ENCODE measurements at regions not wholly inside any gene's neighbourhood (a gene's known extent, or its start where the extent isn't known, plus 50 kb on each side); places are given as distances from the start of the nearest gene placed in this dataset.

- Histone ChIP-seq H3K36me3 (ENCODE audit: control insufficient read depth in 4 of 4, insufficient read depth in 4 of 4, low read length in 3 of 4) (no peaks in the 10 kb centered on the region), H3K27ac (ENCODE audit: insufficient read depth in 1 of 2, low read depth in 1 of 2, low read length in 2 of 2, poor library complexity in 1 of 2, severe bottlenecking in 2 of 2) (no peak overlapping the region), H3K27me3 (replicated peaks in 2 of 5; ENCODE audit: control insufficient read depth in 4 of 5, insufficient read depth in 5 of 5, low read length in 4 of 5) (no peaks in the 10 kb centered on the region), H3K4me1 (ENCODE audit: control extremely low read depth in 1 of 4, control insufficient read depth in 4 of 4, insufficient read depth in 4 of 4, low read length in 3 of 4) (no peaks in the 10 kb centered on the region), H3K4me3 (ENCODE audit: control insufficient read depth in 1 of 7, extremely low read depth in 1 of 7, insufficient read depth in 4 of 7, low read depth in 2 of 7, low read length in 6 of 7) (no peak overlapping the region), H3K9me3 (ENCODE audit: control extremely low read depth in 1 of 5, control insufficient read depth in 4 of 5, insufficient read depth in 2 of 5, low read depth in 1 of 5, low read length in 4 of 5) (peaks cover 0 to 7% (median 0%) of the 10 kb centered on the region in 5 experiments)
- WGBS (ENCODE audit: insufficient coverage), result 94% methylated on average over 5 of the region's 5 CpGs
- ChIA-PET POLR2A (no interaction called here), CTCF (no interaction called here)
- DNase-seq, result no peak
Observed at GRCh38 chr5:17832949-17833745, 198.9 kb downstream of the TAF11L14 start.

GRCh38 chr5:17837757-17838156 lies 203.5 kb downstream of the TAF11L14 start:
- H3K36me3 ChIP-seq (ENCODE audit: control insufficient read depth in 4 of 4, insufficient read depth in 4 of 4, low read length in 3 of 4), result no peaks in the 10 kb centered on the region
- no peak overlapping the region for H3K27ac ChIP-seq (ENCODE audit: insufficient read depth in 1 of 2, low read depth in 1 of 2, low read length in 2 of 2, poor library complexity in 1 of 2, severe bottlenecking in 2 of 2)
- ChIA-PET POLR2A (no interaction called here), CTCF (interaction anchor here (1.1 kb wide), 1 partner anchor 30 kb away, joined by 3 read pairs; no protein-coding TSS in a partner anchor)
- no peak overlapping the region for H3K4me3 ChIP-seq (ENCODE audit: control insufficient read depth in 1 of 7, extremely low read depth in 1 of 7, insufficient read depth in 4 of 7, low read depth in 2 of 7, low read length in 6 of 7)
- H3K27me3 ChIP-seq (replicated peaks in 2 of 5; ENCODE audit: control insufficient read depth in 4 of 5, insufficient read depth in 5 of 5, low read length in 4 of 5), result no peaks in the 10 kb centered on the region
- no peak for DNase-seq
- peaks cover 0 to 7% (median 0%) of the 10 kb centered on the region in 5 experiments for H3K9me3 ChIP-seq (ENCODE audit: control extremely low read depth in 1 of 5, control insufficient read depth in 4 of 5, insufficient read depth in 2 of 5, low read depth in 1 of 5, low read length in 4 of 5)
- 94% methylated on average over 2 of the region's 2 CpGs for WGBS (ENCODE audit: insufficient coverage)
- no peaks in the 10 kb centered on the region for H3K4me1 ChIP-seq (ENCODE audit: control extremely low read depth in 1 of 4, control insufficient read depth in 4 of 4, insufficient read depth in 4 of 4, low read length in 3 of 4)

GRCh38 chr5:17838469-17838868 lies 204.2 kb downstream of the TAF11L14 start:
- ChIA-PET POLR2A (no interaction called here), CTCF (no interaction called here)
- H3K36me3 ChIP-seq (ENCODE audit: control insufficient read depth in 4 of 4, insufficient read depth in 4 of 4, low read length in 3 of 4), result no peaks in the 10 kb centered on the region
- H3K9me3 ChIP-seq (ENCODE audit: control extremely low read depth in 1 of 5, control insufficient read depth in 4 of 5, insufficient read depth in 2 of 5, low read depth in 1 of 5, low read length in 4 of 5), result peaks cover 0 to 7% (median 0%) of the 10 kb centered on the region in 5 experiments
- no peak for DNase-seq
- no peaks in the 10 kb centered on the region for H3K27me3 ChIP-seq (replicated peaks in 2 of 5; ENCODE audit: control insufficient read depth in 4 of 5, insufficient read depth in 5 of 5, low read length in 4 of 5)
- no peak overlapping the region for H3K4me3 ChIP-seq (ENCODE audit: control insufficient read depth in 1 of 7, extremely low read depth in 1 of 7, insufficient read depth in 4 of 7, low read depth in 2 of 7, low read length in 6 of 7)
- H3K27ac ChIP-seq (ENCODE audit: insufficient read depth in 1 of 2, low read depth in 1 of 2, low read length in 2 of 2, poor library complexity in 1 of 2, severe bottlenecking in 2 of 2), result no peak overlapping the region
- H3K4me1 ChIP-seq (ENCODE audit: control extremely low read depth in 1 of 4, control insufficient read depth in 4 of 4, insufficient read depth in 4 of 4, low read length in 3 of 4), result no peaks in the 10 kb centered on the region
- WGBS (ENCODE audit: insufficient coverage), result 92% methylated on average over 2 of the region's 3 CpGs

GRCh38 chr5:17839848-17840247 lies 205.6 kb downstream of the TAF11L14 start:
- ChIA-PET POLR2A (no interaction called here), CTCF (no interaction called here)
- Histone ChIP-seq H3K36me3 (ENCODE audit: control insufficient read depth in 4 of 4, insufficient read depth in 4 of 4, low read length in 3 of 4) (no peaks in the 10 kb centered on the region), H3K9me3 (ENCODE audit: control extremely low read depth in 1 of 5, control insufficient read depth in 4 of 5, insufficient read depth in 2 of 5, low read depth in 1 of 5, low read length in 4 of 5) (peaks cover 0 to 7% (median 0%) of the 10 kb centered on the region in 5 experiments), H3K27me3 (replicated peaks in 2 of 5; ENCODE audit: control insufficient read depth in 4 of 5, insufficient read depth in 5 of 5, low read length in 4 of 5) (no peaks in the 10 kb centered on the region), H3K4me1 (ENCODE audit: control extremely low read depth in 1 of 4, control insufficient read depth in 4 of 4, insufficient read depth in 4 of 4, low read length in 3 of 4) (no peaks in the 10 kb centered on the region), H3K4me3 (ENCODE audit: control insufficient read depth in 1 of 7, extremely low read depth in 1 of 7, insufficient read depth in 4 of 7, low read depth in 2 of 7, low read length in 6 of 7) (no peak overlapping the region), H3K27ac (ENCODE audit: insufficient read depth in 1 of 2, low read depth in 1 of 2, low read length in 2 of 2, poor library complexity in 1 of 2, severe bottlenecking in 2 of 2) (no peak overlapping the region)
- DNase-seq, result no peak

- no CpG with 5 or more reads among the region's 2 CpGs for WGBS (ENCODE audit: insufficient coverage)
- Histone ChIP-seq H3K27me3 (replicated peaks in 2 of 5; ENCODE audit: control insufficient read depth in 4 of 5, insufficient read depth in 5 of 5, low read length in 4 of 5) (no peaks in the 10 kb centered on the region), H3K36me3 (ENCODE audit: control insufficient read depth in 4 of 4, insufficient read depth in 4 of 4, low read length in 3 of 4) (no peaks in the 10 kb centered on the region), H3K9me3 (ENCODE audit: control extremely low read depth in 1 of 5, control insufficient read depth in 4 of 5, insufficient read depth in 2 of 5, low read depth in 1 of 5, low read length in 4 of 5) (peaks cover 0 to 6% (median 0%) of the 10 kb centered on the region in 5 experiments), H3K4me1 (ENCODE audit: control extremely low read depth in 1 of 4, control insufficient read depth in 4 of 4, insufficient read depth in 4 of 4, low read length in 3 of 4) (no peaks in the 10 kb centered on the region), H3K4me3 (ENCODE audit: control insufficient read depth in 1 of 7, extremely low read depth in 1 of 7, insufficient read depth in 4 of 7, low read depth in 2 of 7, low read length in 6 of 7) (no peak overlapping the region), H3K27ac (ENCODE audit: insufficient read depth in 1 of 2, low read depth in 1 of 2, low read length in 2 of 2, poor library complexity in 1 of 2, severe bottlenecking in 2 of 2) (no peak overlapping the region)
- ChIA-PET POLR2A (no interaction called here), CTCF (no interaction called here)
- no peak for DNase-seq
Observed at GRCh38 chr5:17846496-17846895, 212.2 kb downstream of the TAF11L14 start.

GRCh38 chr5:17847286-17847685 lies 213.0 kb downstream of the TAF11L14 start:
- Histone ChIP-seq H3K4me1 (ENCODE audit: control extremely low read depth in 1 of 4, control insufficient read depth in 4 of 4, insufficient read depth in 4 of 4, low read length in 3 of 4) (no peaks in the 10 kb centered on the region), H3K4me3 (ENCODE audit: control insufficient read depth in 1 of 7, extremely low read depth in 1 of 7, insufficient read depth in 4 of 7, low read depth in 2 of 7, low read length in 6 of 7) (no peak overlapping the region), H3K27me3 (replicated peaks in 2 of 5; ENCODE audit: control insufficient read depth in 4 of 5, insufficient read depth in 5 of 5, low read length in 4 of 5) (no peaks in the 10 kb centered on the region), H3K36me3 (ENCODE audit: control insufficient read depth in 4 of 4, insufficient read depth in 4 of 4, low read length in 3 of 4) (no peaks in the 10 kb centered on the region), H3K27ac (ENCODE audit: insufficient read depth in 1 of 2, low read depth in 1 of 2, low read length in 2 of 2, poor library complexity in 1 of 2, severe bottlenecking in 2 of 2) (no peak overlapping the region), H3K9me3 (ENCODE audit: control extremely low read depth in 1 of 5, control insufficient read depth in 4 of 5, insufficient read depth in 2 of 5, low read depth in 1 of 5, low read length in 4 of 5) (no peaks in the 10 kb centered on the region)
- POLR2A ChIA-PET, result no interaction called here
- 100% methylated on average over 2 of the region's 2 CpGs for WGBS (ENCODE audit: insufficient coverage)
- CTCF ChIA-PET, result no interaction called here
- DNase-seq, result no peak

GRCh38 chr5:17852111-17852510 lies 217.9 kb downstream of the TAF11L14 start:
- Histone ChIP-seq H3K27me3 (replicated peaks in 2 of 5; ENCODE audit: control insufficient read depth in 4 of 5, insufficient read depth in 5 of 5, low read length in 4 of 5) (no peaks in the 10 kb centered on the region), H3K4me3 (ENCODE audit: control insufficient read depth in 1 of 7, extremely low read depth in 1 of 7, insufficient read depth in 4 of 7, low read depth in 2 of 7, low read length in 6 of 7) (no peak overlapping the region), H3K27ac (ENCODE audit: insufficient read depth in 1 of 2, low read depth in 1 of 2, low read length in 2 of 2, poor library complexity in 1 of 2, severe bottlenecking in 2 of 2) (no peak overlapping the region), H3K36me3 (ENCODE audit: control insufficient read depth in 4 of 4, insufficient read depth in 4 of 4, low read length in 3 of 4) (no peaks in the 10 kb centered on the region), H3K4me1 (ENCODE audit: control extremely low read depth in 1 of 4, control insufficient read depth in 4 of 4, insufficient read depth in 4 of 4, low read length in 3 of 4) (no peaks in the 10 kb centered on the region), H3K9me3 (ENCODE audit: control extremely low read depth in 1 of 5, control insufficient read depth in 4 of 5, insufficient read depth in 2 of 5, low read depth in 1 of 5, low read length in 4 of 5) (no peaks in the 10 kb centered on the region)
- no peak for DNase-seq
- ChIA-PET POLR2A (no interaction called here), CTCF (no interaction called here)
